ENCODE measurements at regions not wholly inside any gene's neighbourhood (a gene's known extent, or its start where the extent isn't known, plus 50 kb on each side); places are given as distances from the start of the nearest gene placed in this dataset.
"Not testable (repeated sequence)": the region's sequence is repeated elsewhere in the genome, so short reads cannot be mapped to it uniquely, and the experiment has no call there.

GRCh38 chr2:357811-358210 lies 69.9 kb upstream of the ALKAL2 start:
- Mint-ChIP-seq H3K4me3 (no peak overlapping the region), H3K9me3 (peaks cover 3% of the 10 kb centered on the region), H3K27ac (no peak overlapping the region), H3K36me3 (ENCODE audit: low read depth) (no peaks in the 10 kb centered on the region), H3K27me3 (peaks cover 47% of the 10 kb centered on the region), H3K4me1 (ENCODE audit: low read depth) (no peaks in the 10 kb centered on the region)
- Histone ChIP-seq H3K9me3 (ENCODE audit: control insufficient read depth in 1 of 2, insufficient read depth in 1 of 2, low read length in 2 of 2) (peaks cover 0 to 4% of the 10 kb centered on the region in 2 experiments), H3K4me3 (ENCODE audit: low read length) (no peak overlapping the region), H3K36me3 (ENCODE audit: insufficient read depth, low read length) (no peaks in the 10 kb centered on the region), H3K27me3 (ENCODE audit: control insufficient read depth in 1 of 2, insufficient read depth in 2 of 2, low read length in 2 of 2) (peaks cover 0 to 16% of the 10 kb centered on the region in 2 experiments), H3K27ac (ENCODE audit: low read depth in 1 of 2, low read length in 2 of 2) (no peak overlapping the region), H3K4me1 (ENCODE audit: insufficient read depth, low read length) (no peaks in the 10 kb centered on the region)
- intact Hi-C loops (cut with DNase I, micrococcal nuclease), result no loop called here
- no peak for TF ChIP-seq CTCF (IDR thresholded peaks at IDR 0.05)
- DNase-seq, result no peak
- ATAC-seq (ENCODE audit: poor library complexity), result no peak
- POLR2A ChIA-PET, result no interaction called here
- CTCF ChIA-PET, result no interaction called here

GRCh38 chr2:356304-356703 lies 68.4 kb upstream of the ALKAL2 start:
- H3K9me3 ChIP-seq (ENCODE audit: control insufficient read depth in 1 of 2, insufficient read depth in 1 of 2, low read length in 2 of 2); ATAC-seq (ENCODE audit: poor library complexity); POLR2A ChIA-PET; H3K27ac Mint-ChIP-seq; H3K4me1 Mint-ChIP-seq (ENCODE audit: low read depth); CTCF ChIA-PET; DNase-seq; H3K9me3 Mint-ChIP-seq; H3K4me3 ChIP-seq (ENCODE audit: low read length); H3K4me3 Mint-ChIP-seq; intact Hi-C loops (cut with DNase I, micrococcal nuclease); H3K36me3 Mint-ChIP-seq (ENCODE audit: low read depth); H3K4me1 ChIP-seq (ENCODE audit: insufficient read depth, low read length); H3K27ac ChIP-seq (ENCODE audit: low read depth in 1 of 2, low read length in 2 of 2); H3K36me3 ChIP-seq (ENCODE audit: insufficient read depth, low read length): not testable (repeated sequence)
- H3K27me3 ChIP-seq (ENCODE audit: control insufficient read depth in 1 of 2, insufficient read depth in 2 of 2, low read length in 2 of 2), result peaks cover 0 to 16% of the 10 kb centered on the region in 2 experiments
- H3K27me3 Mint-ChIP-seq, result peaks cover 51% of the 10 kb centered on the region

DNA sequence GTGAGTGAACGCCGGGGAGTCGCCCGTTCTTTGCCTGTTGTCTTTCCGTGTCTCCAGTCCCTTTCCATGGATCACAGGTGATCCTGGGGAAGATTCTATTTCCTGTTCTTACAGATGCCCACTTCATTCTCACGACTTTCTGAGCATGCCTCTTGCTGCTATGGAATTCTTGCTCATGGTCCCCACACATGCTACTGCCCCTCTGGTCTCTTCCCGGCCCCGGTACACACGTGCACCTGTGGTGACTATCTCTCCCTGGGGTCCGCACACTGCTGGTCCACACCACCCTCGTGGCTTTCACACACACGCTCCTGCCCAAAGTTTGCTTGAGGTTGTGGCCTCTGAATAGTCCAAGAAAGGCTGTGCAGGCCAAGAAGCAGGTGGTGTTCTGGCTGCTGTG lies 67.9 kb upstream of the ALKAL2 start:
- Histone ChIP-seq H3K36me3 (ENCODE audit: insufficient read depth, low read length) (no peaks in the 10 kb centered on the region), H3K27ac (ENCODE audit: low read depth in 1 of 2, low read length in 2 of 2) (no peak overlapping the region), H3K4me1 (ENCODE audit: insufficient read depth, low read length) (no peaks in the 10 kb centered on the region), H3K4me3 (ENCODE audit: low read length) (no peak overlapping the region), H3K9me3 (ENCODE audit: control insufficient read depth in 1 of 2, insufficient read depth in 1 of 2, low read length in 2 of 2) (no peaks in the 10 kb centered on the region), H3K27me3 (ENCODE audit: control insufficient read depth in 1 of 2, insufficient read depth in 2 of 2, low read length in 2 of 2) (peaks cover 0 to 16% of the 10 kb centered on the region in 2 experiments)
- ChIA-PET CTCF (no interaction called here), POLR2A (no interaction called here)
- DNase-seq, result no peak
- Mint-ChIP-seq H3K27ac (no peak overlapping the region), H3K27me3 (peaks cover 52% of the 10 kb centered on the region), H3K4me3 (no peak overlapping the region), H3K36me3 (ENCODE audit: low read depth) (no peaks in the 10 kb centered on the region), H3K9me3 (peaks cover 3% of the 10 kb centered on the region), H3K4me1 (ENCODE audit: low read depth) (no peaks in the 10 kb centered on the region)
- intact Hi-C loops (cut with DNase I, micrococcal nuclease), result no loop called here
- no peak for TF ChIP-seq CTCF (IDR thresholded peaks at IDR 0.05)
- ATAC-seq (ENCODE audit: poor library complexity), result no peak

GRCh38 chr2:352696-353095 lies 64.8 kb upstream of the ALKAL2 start:
- DNase-seq (no peak), ATAC-seq (ENCODE audit: poor library complexity) (no peak)
- H3K27me3 ChIP-seq (ENCODE audit: control insufficient read depth in 1 of 2, insufficient read depth in 2 of 2, low read length in 2 of 2), result peaks cover 3 to 23% of the 10 kb centered on the region in 2 experiments
- Mint-ChIP-seq H3K4me1 (ENCODE audit: low read depth) (no peaks in the 10 kb centered on the region), H3K27me3 (peaks cover 45% of the 10 kb centered on the region), H3K9me3 (no peaks in the 10 kb centered on the region), H3K4me3 (no peak overlapping the region), H3K36me3 (ENCODE audit: low read depth) (no peaks in the 10 kb centered on the region), H3K27ac (no peak overlapping the region)
- H3K4me1 ChIP-seq (ENCODE audit: insufficient read depth, low read length), result no peaks in the 10 kb centered on the region
- ChIA-PET CTCF (no interaction called here), POLR2A (no interaction called here)
- no peaks in the 10 kb centered on the region for H3K36me3 ChIP-seq (ENCODE audit: insufficient read depth, low read length)
- intact Hi-C loops (cut with DNase I, micrococcal nuclease), result no loop called here
- H3K4me3 ChIP-seq (ENCODE audit: low read length), result no peak overlapping the region
- TF ChIP-seq CTCF (IDR thresholded peaks at IDR 0.05), result no peak
- H3K9me3 ChIP-seq (ENCODE audit: control insufficient read depth in 1 of 2, insufficient read depth in 1 of 2, low read length in 2 of 2), result no peaks in the 10 kb centered on the region
- no peak overlapping the region for H3K27ac ChIP-seq (ENCODE audit: low read depth in 1 of 2, low read length in 2 of 2)

Measured in CD4-positive, alpha-beta T cell (primary cell).